ENCODE measurements at regions not wholly inside any gene's neighbourhood (a gene's known extent, or its start where the extent isn't known, plus 50 kb on each side); places are given as distances from the start of the nearest gene placed in this dataset.

- DNase-seq (ENCODE audit: low read depth in 2 of 2): no peak
Measured at GRCh38 chr7:121525155-121525819, 129.2 kb upstream of the FAM3C start.

DNA sequence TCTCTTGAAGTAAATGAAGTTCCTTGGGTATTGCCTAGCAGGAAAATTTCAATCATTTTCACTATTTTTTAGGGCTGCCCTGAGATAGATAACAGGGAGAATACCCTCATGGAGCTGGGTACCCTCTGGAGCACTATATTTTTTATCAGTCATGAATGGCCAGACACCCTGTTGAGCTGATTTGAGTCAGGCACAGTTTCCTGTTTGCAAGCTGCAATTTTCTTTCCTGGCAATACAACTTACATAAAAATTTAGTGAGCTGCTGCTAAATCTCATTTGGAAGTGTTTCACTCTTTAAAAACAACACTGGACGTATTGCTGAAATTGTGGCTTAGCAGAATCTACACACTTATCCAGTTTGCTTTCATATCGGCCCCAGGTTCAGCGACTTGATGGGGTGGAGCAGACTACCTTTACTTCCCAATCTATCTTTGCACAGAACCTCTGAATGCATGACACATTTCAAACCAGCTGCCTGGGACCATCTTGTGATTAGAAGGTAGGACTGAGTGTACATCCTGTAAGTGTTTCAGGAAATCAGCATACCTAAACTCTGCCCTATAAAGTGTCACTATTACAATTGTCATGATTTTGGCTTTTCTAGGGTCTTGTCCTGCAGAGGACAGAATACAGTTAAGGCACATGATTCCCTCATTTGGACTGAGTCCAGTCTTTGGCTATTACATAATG is 125.7 kb upstream of the FAM3C start:
- no peak for DNase-seq (ENCODE audit: low read depth in 2 of 2)

- no peak for DNase-seq (ENCODE audit: low read depth in 2 of 2)
Measured at GRCh38 chr7:121520911-121521310, 124.8 kb upstream of the FAM3C start.

GRCh38 chr7:121519548-121520521 is 123.7 kb upstream of the FAM3C start:
- no peak for DNase-seq (ENCODE audit: low read depth in 2 of 2)

GRCh38 chr7:121517591-121517990 is 121.5 kb upstream of the FAM3C start:
- DNase-seq (ENCODE audit: low read depth in 2 of 2): no peak

DNA sequence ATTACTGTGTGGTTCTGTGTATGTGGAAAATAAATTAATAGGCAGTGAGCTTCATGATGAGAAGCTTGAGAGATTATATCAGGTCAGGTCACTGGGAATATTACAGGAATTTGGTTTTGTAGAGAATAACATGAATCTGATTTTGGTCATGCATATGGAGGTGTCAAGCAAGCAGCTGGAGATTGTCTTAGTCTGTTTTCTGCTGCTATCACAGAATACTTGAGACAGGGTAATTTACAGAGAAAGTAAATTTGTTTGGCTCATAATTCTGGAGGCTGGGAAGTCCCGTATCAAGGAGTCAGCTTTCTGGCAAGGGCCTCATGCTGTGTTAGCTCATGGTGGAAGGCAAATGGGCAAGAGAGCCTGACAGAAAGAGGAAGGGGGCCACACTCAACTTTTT is 120.7 kb upstream of the FAM3C start:
- DNase-seq (ENCODE audit: low read depth in 2 of 2): no peak

DNA sequence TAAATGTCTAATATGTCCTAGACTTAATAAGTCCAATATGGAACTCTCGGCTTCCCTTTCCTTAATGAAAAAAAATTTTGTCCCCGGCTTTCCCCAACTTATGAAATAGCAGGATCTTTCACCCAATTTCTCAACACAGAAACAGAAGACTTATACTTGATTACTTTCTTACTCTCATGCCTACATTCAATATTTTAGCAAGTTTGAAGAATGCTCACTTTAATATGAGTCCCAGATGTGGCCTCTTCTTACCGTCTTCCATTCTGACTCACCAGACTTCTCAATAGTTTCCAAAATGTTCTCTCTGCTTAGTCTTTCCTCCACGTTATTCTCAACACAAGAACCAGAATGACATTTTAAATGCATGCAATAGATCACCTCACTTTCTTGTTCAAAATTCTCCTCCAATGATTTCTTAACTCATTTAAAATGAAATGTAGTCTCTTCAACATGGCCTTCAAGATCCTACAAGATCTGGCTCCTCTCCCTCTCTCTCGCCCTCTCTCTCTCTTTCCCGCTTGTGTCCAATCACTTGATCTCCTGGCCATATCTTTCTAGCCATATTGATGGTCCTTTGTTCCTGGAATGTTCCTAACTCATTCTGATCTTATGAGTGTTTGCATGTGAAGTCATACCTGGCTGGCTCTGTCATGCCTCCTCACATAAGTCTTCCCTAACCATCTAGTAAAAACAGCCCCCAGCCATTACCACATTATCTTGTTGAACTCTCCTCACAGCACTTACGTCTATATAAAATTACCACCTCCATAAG is 119.7 kb upstream of the FAM3C start:
- no peak for DNase-seq (ENCODE audit: low read depth in 2 of 2)

GRCh38 chr7:121515229-121515628 is 119.1 kb upstream of the FAM3C start:
- DNase-seq (ENCODE audit: low read depth in 2 of 2): no peak

DNA sequence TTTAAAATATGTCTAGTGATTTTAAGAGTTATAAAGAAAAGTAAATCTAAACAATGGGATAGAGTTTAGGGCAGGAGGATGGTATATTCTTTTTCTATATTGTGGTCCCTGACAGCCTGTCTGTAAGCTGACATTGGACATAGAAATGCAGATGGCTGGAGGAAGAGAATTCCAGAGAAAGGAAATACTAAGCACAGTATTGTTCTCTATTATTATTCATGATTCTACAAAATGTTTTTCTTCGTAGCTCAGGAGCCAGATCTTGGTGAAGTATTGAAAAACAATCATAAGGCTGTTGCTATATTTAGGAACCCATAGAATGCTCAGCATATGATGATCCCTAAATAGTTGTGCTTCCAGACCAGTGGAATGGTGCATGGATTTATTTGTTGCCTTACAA is 117.0 kb upstream of the FAM3C start:
- no peak for DNase-seq (ENCODE audit: low read depth in 2 of 2)

DNA sequence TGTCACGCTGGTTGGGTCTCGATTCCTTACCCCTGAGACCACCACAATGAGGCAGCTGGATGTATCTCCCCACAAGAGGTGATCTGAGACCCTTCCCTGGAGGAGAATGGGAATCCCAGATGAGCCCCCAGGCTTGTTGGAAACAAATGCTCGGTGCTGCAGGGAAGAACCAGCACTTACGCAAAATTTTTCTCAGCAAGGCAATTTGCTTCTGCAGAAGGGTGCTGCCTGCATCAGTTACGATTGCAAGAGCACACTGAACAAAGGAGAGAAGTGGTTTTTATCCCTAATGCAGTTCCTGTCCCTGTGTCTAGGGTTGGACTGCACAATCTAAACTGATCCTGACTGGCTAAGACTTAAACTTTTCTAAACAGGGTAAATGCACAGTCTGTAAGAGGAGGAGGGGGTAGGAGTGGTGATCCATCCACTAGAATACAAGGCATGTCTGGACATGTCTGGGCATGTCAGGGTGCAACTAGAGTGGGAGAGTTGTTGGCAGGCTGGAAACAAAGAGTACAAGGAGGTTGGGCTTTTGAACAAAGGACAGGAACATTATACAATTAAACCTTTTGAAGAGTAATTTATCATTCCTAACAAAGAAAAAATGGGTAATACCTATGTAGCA is 114.9 kb upstream of the FAM3C start:
- no peak for DNase-seq (ENCODE audit: low read depth in 2 of 2)

DNA sequence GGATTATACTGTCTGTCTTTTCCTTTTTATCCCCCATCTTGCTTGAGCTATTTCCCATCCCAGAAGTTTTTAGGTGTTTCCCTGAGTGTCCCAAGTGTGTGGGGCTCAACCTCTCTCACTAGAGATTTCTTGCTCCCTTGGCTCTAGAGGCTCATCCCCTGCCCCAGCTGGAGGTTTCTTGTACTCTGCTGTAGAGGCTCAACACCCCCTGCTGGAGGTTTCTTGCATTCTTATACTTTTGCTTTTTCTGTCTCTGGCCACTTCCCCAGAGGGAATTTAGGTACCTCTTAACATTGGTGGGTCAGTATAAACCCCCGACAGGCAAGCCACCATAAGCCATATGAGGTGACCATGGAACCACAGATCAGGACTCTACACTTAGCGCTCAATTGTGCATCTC is 114.2 kb upstream of the FAM3C start:
- no peak for DNase-seq (ENCODE audit: low read depth in 2 of 2)

GRCh38 chr7:121505540-121506182 is 109.6 kb upstream of the FAM3C start:
- no peak for DNase-seq (ENCODE audit: low read depth in 2 of 2)

DNA sequence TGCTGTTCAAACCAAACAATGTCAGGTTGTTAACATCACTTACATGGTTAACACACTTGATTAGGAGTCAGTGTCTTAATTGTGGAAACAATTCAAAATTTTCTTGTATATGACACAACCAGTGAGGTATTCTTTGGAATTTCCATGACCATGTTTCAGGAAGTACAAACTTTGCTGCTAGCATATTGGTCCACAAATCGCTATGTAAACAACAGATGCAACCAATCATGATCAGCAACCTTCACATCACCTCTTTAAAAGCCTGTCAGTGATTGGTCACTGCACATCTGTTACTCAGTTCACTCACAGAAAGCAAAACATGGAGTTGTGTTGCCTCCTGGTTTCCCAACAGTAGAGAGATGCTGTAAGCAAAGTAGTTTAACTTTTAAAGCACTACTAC is 108.9 kb upstream of the FAM3C start:
- no peak for DNase-seq (ENCODE audit: low read depth in 2 of 2)

GRCh38 chr7:121504482-121504881 is 108.4 kb upstream of the FAM3C start:
- DNase-seq (ENCODE audit: low read depth in 2 of 2): no peak

DNA sequence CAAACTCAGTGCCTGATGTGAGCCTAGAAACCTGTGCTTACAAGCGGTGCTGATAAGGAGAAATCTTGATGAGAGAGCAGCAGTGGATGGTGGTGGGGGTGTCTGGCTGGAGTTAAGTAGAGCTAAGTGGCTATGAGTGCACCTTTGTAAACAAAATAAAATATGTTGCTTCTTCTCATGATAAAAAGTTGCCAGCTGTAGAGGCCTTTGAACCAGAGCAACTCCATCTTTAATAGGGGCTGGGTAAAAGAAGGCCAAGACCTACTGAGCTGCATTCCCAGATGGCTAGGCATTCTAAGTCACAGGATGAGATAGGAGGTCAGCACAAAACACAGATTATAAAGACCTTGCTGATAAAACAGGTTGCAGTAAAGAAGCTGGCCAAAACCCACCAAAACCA is 107.6 kb upstream of the FAM3C start:
- DNase-seq (ENCODE audit: low read depth in 2 of 2): no peak

GRCh38 chr7:121503039-121503438 is 106.9 kb upstream of the FAM3C start:
- no peak for DNase-seq (ENCODE audit: low read depth in 2 of 2)

DNA sequence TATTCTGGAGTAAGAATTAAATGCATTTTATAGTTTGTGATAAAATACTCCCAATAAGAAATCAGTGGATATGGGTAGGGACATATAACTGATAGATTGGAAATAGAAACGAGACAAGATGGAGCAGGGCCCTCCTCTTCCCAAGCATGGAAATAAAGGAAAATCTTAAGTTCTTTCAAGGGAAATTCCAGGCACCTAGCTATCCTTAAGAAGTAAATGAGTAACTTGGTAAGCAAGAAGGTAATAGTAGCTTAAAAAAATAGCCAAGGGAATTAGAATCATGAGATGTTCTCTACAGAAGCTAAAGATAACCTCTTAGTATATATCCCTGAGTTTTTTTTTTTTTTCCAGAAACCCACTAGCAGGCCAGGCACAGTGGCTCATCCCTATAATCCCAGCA is 105.5 kb upstream of the FAM3C start:
- no peak for DNase-seq (ENCODE audit: low read depth in 2 of 2)

GRCh38 chr7:121500360-121501058 is 104.4 kb upstream of the FAM3C start:
- DNase-seq (ENCODE audit: low read depth in 2 of 2): peak in 1 of 2 donors; percentile 6

DNA sequence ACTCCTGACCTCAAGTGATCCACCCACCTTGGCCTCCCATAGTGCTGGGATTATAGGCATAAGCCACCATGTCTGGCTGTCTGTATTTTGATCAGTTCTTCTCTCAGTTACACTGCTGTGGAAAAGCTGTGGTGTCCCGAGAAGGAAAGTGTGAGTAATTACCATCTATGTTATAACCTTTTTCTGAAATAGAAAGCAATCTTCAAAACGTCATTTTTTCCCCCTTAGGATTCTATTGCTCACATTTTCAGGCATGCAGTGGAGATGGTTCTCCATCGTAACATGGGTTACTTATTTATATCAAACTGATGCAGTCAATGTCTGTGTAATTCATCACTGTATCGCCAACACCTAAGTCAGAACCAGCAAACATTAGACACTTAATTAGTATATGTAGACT is 103.5 kb upstream of the FAM3C start:
- DNase-seq (ENCODE audit: low read depth in 2 of 2): peak; percentile 11 to 20

DNA sequence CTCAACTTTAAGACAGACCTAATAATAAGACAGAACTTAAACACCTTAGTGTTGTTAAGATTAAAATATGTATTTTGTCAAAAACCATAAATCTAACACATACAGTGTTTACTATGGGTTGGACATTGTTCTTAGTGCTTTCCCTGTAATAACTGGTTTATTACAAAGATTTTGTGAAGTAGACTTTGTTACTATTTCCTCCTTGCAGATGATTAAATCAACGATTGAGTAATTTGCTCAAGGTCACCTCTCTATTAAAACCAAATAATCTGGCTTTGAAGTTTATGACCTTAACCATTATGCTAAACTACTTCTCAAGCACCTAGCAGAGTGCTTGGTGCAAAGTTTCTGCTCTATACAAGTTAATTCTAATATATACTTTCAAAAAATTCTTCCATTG is 102.7 kb upstream of the FAM3C start:
- no peak for DNase-seq (ENCODE audit: low read depth in 2 of 2)

Measured in stimulated activated CD4-positive, alpha-beta T cell treated with anti-CD3 and anti-CD28 coated beads, Interleukin-15, amount 100 ng/mL, for 48 hours (primary cell).